Neural cell (in vitro differentiated cells): ENCODE measurements at regions not wholly inside any gene's neighbourhood (a gene's known extent, or its start where the extent isn't known, plus 50 kb on each side); places are given as distances from the start of the nearest gene placed in this dataset.

ENCODE experiments used
- H2AFZ ChIP-seq: fragments of 200-600, 300-800 bp; sonication (generic), shearing (Covaris generic); 2 replicates; pipeline ENCODE4 v1.6.0; 2014; ENCODE audit warnings: low read depth, mild to moderate bottlenecking, antibody characterized with exemption, low read length, moderate library complexity
- H3F3A ChIP-seq: fragments of 200-600 bp; shearing (Covaris generic); 2 replicates; pipeline ENCODE4 v1.6.1; 2016; ENCODE audit warnings: mild to moderate bottlenecking, moderate library complexity, mixed read lengths, antibody characterized with exemption, low read length; ENCODE audit not compliant: insufficient read depth, poor library complexity, severe bottlenecking
- H3K27ac ChIP-seq: fragments of 200-600, 300-800 bp; sonication (generic), shearing (Covaris generic); 2 replicates; pipeline ENCODE4 v1.5.1; 2014; ENCODE audit warnings: mild to moderate bottlenecking, low read length, moderate library complexity
- H3K27me3 ChIP-seq: fragments of 300-800, 200-600 bp; sonication (generic), shearing (Covaris generic); 2 replicates; pipeline ENCODE4 v1.6.0; 2014; ENCODE audit warnings: mild to moderate bottlenecking, low read depth, low read length, moderate library complexity; ENCODE audit not compliant: insufficient read depth
- H3K36me3 ChIP-seq: fragments of 300-800, 200-600 bp; sonication (generic), shearing (Covaris generic); 2 replicates; pipeline ENCODE4 v1.5.1; 2014; ENCODE audit warnings: mild to moderate bottlenecking, antibody characterized with exemption, low read length, moderate library complexity; ENCODE audit not compliant: insufficient read depth
- H3K4me2 ChIP-seq: fragments of 300-800, 200-600 bp; sonication (generic), shearing (Covaris generic); 2 replicates; pipeline ENCODE4 v1.6.0; 2014; ENCODE audit warnings: mild to moderate bottlenecking, low read length
- H3K4me3 ChIP-seq: fragments of 300-800, 200-600 bp; sonication (generic), shearing (Covaris generic); 2 replicates; pipeline ENCODE4 v1.5.1; 2014; ENCODE audit warnings: mild to moderate bottlenecking, low read length, moderate library complexity
- H3K79me2 ChIP-seq: fragments of 200-600 bp; shearing (Covaris generic); replicated peaks from 2 replicates; pipeline ENCODE4 v1.6.0; 2014; ENCODE audit warnings: mild to moderate bottlenecking, low read length, moderate library complexity; ENCODE audit not compliant: insufficient read depth
- H3K9ac ChIP-seq: fragments of 300-800, 200-600 bp; sonication (generic), shearing (Covaris generic); 2 replicates; pipeline ENCODE4 v1.6.1; 2016; ENCODE audit warnings: mild to moderate bottlenecking, low read length, mixed read lengths
- H3K9me2 ChIP-seq: fragments of 200-600 bp; shearing (Covaris generic); 2 replicates; pipeline ENCODE4 v1.6.1; 2016; ENCODE audit warnings: mild to moderate bottlenecking, low read length, mixed read lengths; ENCODE audit not compliant: insufficient read depth
- H3K9me3 ChIP-seq: fragments of 200-600, 300-800 bp; sonication (generic), shearing (Covaris generic); 2 replicates; pipeline ENCODE4 v1.6.1; 2016; ENCODE audit warnings: mild to moderate bottlenecking, mixed run types, low read length, moderate library complexity, mixed read lengths
- H4K20me1 ChIP-seq: fragments of 200-600 bp; shearing (Covaris generic); 2 replicates; pipeline ENCODE4 v1.6.1; 2016; ENCODE audit warnings: mild to moderate bottlenecking, mixed run types; ENCODE audit not compliant: insufficient read depth
- CTCF ChIP-seq: fragments of 450-650 bp; IDR thresholded peaks from 2 replicates; pipeline ENCODE4 v1.5.1; 2014; ENCODE audit warnings: antibody characterized with exemption, mild to moderate bottlenecking, moderate library complexity; ENCODE audit not compliant: poor library complexity, severe bottlenecking
- EP300 ChIP-seq: fragments of 450-650 bp; conservative IDR thresholded peaks from 2 replicates; pipeline ENCODE4 v1.6.1; 2014; ENCODE audit warnings: antibody characterized with exemption, mild to moderate bottlenecking, moderate library complexity; ENCODE audit not compliant: poor library complexity, severe bottlenecking
- EZH2 ChIP-seq: fragments of 200-600, 300-800 bp; shearing (Covaris generic), sonication (generic); IDR thresholded peaks from 2 replicates; pipeline ENCODE4 v1.6.1; 2014; ENCODE audit warnings: antibody characterized with exemption, low read length, borderline replicate concordance, mild to moderate bottlenecking; ENCODE audit not compliant: insufficient read depth, poor library complexity, severe bottlenecking
- MXI1 ChIP-seq: fragments of 450-650 bp; conservative IDR thresholded peaks from 2 replicates; pipeline ENCODE4 v1.6.1; 2014; ENCODE audit warnings: antibody characterized with exemption, mild to moderate bottlenecking; ENCODE audit not compliant: poor library complexity, severe bottlenecking
- POLR2AphosphoS5 ChIP-seq: IDR thresholded peaks from 2 replicates; pipeline ENCODE4 v1.6.1; 2012
- RAD21 ChIP-seq: fragments of 450-650 bp; conservative IDR thresholded peaks from 2 replicates; pipeline ENCODE4 v1.6.1; 2014; ENCODE audit warnings: antibody characterized with exemption, mild to moderate bottlenecking, moderate library complexity
- REST ChIP-seq: IDR thresholded peaks from 2 replicates; pipeline ENCODE4 v1.6.1; 2012; ENCODE audit warnings: borderline replicate concordance
- SMC3 ChIP-seq: fragments of 450-650 bp; conservative IDR thresholded peaks from 2 replicates; pipeline ENCODE4 v1.6.1; 2014; ENCODE audit warnings: antibody characterized with exemption, mild to moderate bottlenecking, moderate library complexity; ENCODE audit not compliant: poor library complexity
- TAF1 ChIP-seq: IDR thresholded peaks from 2 replicates; pipeline ENCODE4 v1.6.1; 2012; ENCODE audit warnings: low read depth

GRCh38 chr2:217055624-217056023 lies 195.8 kb upstream of the TNP1 start:
- Histone ChIP-seq H3K9me3 (no peaks in the 10 kb centered on the region), H3K4me3 (no peak overlapping the region), H3K36me3 (no peaks in the 10 kb centered on the region), H3K9ac (no peak overlapping the region), H4K20me1 (no peaks in the 10 kb centered on the region), H3K27me3 (no peaks in the 10 kb centered on the region), H2AFZ (no peak overlapping the region), H3K9me2 (no peaks in the 10 kb centered on the region), H3K4me2 (no peak overlapping the region), H3F3A (no peaks in the 10 kb centered on the region), H3K79me2 (no peaks in the 10 kb centered on the region), H3K27ac (no peak overlapping the region)
- TF ChIP-seq POLR2AphosphoS5 (no peak), CTCF (no peak), TAF1 (no peak), REST (no peak), SMC3 (no peak)

GRCh38 chr2:217054791-217055190 lies 194.9 kb upstream of the TNP1 start:
- TF ChIP-seq TAF1: no peak
- no peak for TF ChIP-seq POLR2AphosphoS5
- TF ChIP-seq MXI1: no peak
- TF ChIP-seq EP300: no peak
- no peak for TF ChIP-seq EZH2
- TF ChIP-seq CTCF: no peak
- no peak for TF ChIP-seq SMC3
- TF ChIP-seq RAD21: no peak
- TF ChIP-seq REST: no peak
- H3K4me2 ChIP-seq: no peak overlapping the region
- no peaks in the 10 kb centered on the region for H4K20me1 ChIP-seq
- H2AFZ ChIP-seq: no peak overlapping the region
- no peaks in the 10 kb centered on the region for H3K27me3 ChIP-seq
- no peak overlapping the region for H3K4me3 ChIP-seq
- H3K36me3 ChIP-seq: no peaks in the 10 kb centered on the region
- no peak overlapping the region for H3K9ac ChIP-seq
- H3K9me3 ChIP-seq: no peaks in the 10 kb centered on the region
- no peaks in the 10 kb centered on the region for H3F3A ChIP-seq
- H3K27ac ChIP-seq: no peak overlapping the region
- H3K9me2 ChIP-seq: no peaks in the 10 kb centered on the region
- no peaks in the 10 kb centered on the region for H3K79me2 ChIP-seq
